ENCODE measurements at regions not wholly inside any gene's neighbourhood (a gene's known extent, or its start where the extent isn't known, plus 50 kb on each side); places are given as distances from the start of the nearest gene placed in this dataset.

- DNase-seq = no peak
These were observed 283.2 kb downstream of the RPRM start for GRCh38 chr2:153195342-153195741.

GRCh38 chr2:153189091-153189888 is 289.3 kb downstream of the RPRM start:
- no peak for DNase-seq

- DNase-seq = no peak
These were observed 298.8 kb downstream of the RPRM start for GRCh38 chr2:153179808-153180207.

- DNase-seq = no peak
These were observed 309.0 kb downstream of the RPRM start for GRCh38 chr2:153169609-153170008.

- DNase-seq = no peak
These were observed 313.5 kb downstream of the RPRM start for GRCh38 chr2:153165021-153165420.

DNA sequence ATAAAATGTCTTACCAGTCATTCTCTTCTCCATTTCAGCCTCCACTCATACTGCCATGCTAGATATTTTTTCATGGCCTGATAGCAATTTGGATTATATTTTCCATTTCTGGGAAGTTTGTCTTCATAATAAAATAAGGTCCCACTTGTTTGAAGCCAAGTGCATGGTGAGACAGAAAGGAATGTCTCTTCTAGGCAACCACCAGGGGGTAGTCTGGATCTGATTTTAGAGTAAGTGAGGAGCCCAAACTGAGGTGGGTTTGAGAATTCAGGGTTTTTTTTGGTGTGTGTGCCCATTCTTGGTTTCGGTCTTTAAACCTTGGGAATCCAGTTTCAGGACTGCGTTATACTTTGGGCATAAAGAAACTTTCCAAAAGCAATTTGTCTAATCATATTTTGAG is 315.5 kb downstream of the RPRM start:
- DNase-seq = no peak

DNA sequence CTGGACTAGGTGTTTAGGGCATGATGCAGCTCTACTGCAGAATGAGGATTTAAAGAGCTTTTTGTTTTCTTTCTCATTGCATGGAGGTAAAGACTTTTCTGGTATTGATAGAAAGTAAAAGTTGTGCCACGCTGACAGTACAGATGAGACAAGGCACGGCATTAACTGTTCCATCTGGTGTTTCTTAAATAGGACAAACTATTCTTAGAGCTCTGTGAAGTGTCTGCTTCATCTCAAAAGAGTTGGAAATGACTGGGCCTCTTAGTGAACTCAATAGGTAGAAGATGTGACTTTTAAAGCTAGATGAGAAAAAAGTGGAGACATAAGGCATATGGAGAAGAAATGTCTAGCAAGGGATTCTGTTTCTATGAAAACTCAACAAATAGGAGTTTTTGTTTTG is 321.8 kb downstream of the RPRM start:
- DNase-seq = no peak

DNA sequence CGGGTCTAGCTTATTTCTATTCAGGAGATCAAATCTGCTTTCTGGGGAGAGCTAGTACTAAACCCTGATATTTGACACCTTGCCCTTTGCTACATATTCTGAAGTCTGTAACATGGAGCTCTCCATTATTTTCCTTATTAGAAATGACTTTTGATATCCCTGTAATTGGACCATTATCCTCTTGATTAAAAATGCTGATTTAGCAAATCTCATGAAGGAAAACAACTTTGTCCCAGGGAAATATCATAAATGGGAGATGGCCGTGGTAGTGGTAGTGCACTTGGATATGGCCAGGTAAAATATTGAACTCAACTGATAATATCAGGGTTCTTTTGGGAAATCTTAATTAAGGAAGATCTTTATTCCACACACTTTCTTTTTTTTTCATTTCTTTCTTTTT is 326.5 kb downstream of the RPRM start:
- no peak for DNase-seq

GRCh38 chr2:153145470-153145978 is 333.0 kb downstream of the RPRM start:
- DNase-seq = no peak

DNA sequence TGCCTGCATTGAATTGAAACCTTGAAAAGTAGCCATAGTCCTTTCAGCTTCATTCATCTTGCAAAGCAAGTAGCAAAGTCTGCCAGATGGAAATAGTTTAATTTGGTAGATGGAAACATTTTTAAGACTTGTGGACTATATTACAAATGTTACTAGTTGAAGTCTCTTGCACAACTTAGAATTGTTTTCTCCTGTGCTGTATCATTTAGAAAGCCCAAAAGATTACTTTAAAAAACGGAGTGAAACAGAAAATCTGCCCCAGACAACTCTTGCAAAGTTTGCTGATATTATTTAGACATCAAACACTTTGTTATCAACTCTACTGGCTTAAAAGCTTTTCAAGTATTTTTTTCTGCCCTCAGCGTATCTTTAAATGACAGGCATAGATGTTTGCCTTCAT is 335.0 kb downstream of the RPRM start:
- no peak for DNase-seq

GRCh38 chr2:153140498-153140897 is 338.1 kb downstream of the RPRM start:
- DNase-seq = no peak

GRCh38 chr2:153138651-153139375 is 339.7 kb downstream of the RPRM start:
- no peak for DNase-seq

- DNase-seq = no peak
These were observed 342.3 kb downstream of the RPRM start for GRCh38 chr2:153136216-153136615.

- no peak for DNase-seq
These were observed 343.8 kb downstream of the RPRM start for GRCh38 chr2:153134725-153135124.

- DNase-seq = no peak
These were observed 344.8 kb downstream of the RPRM start for GRCh38 chr2:153133716-153134115.

DNA sequence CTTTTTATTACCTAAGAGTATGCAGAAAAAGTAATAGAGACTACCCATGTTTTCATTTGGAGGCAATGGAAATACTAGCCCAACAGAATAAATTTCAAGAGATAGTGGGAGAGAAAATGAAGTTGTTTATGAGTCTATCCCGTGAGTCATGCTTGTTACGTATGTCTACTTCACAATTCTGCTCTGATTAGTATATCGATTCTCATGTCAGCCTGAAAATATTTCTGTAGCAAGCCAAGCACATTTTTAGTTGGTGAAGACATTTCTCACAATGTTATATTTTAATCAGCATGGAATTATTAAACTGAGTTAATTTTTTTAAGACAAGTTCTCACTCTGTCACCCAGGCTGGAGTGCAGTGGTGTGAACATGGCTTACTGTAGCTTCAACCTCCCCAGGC is 346.1 kb downstream of the RPRM start:
- no peak for DNase-seq

GRCh38 chr2:153115141-153115540 is 363.4 kb downstream of the RPRM start:
- no peak for DNase-seq

- no peak for DNase-seq
These were observed 368.1 kb downstream of the RPRM start for GRCh38 chr2:153110486-153110885.

- no peak for DNase-seq
These were observed 368.8 kb downstream of the RPRM start for GRCh38 chr2:153109793-153110192.

DNA sequence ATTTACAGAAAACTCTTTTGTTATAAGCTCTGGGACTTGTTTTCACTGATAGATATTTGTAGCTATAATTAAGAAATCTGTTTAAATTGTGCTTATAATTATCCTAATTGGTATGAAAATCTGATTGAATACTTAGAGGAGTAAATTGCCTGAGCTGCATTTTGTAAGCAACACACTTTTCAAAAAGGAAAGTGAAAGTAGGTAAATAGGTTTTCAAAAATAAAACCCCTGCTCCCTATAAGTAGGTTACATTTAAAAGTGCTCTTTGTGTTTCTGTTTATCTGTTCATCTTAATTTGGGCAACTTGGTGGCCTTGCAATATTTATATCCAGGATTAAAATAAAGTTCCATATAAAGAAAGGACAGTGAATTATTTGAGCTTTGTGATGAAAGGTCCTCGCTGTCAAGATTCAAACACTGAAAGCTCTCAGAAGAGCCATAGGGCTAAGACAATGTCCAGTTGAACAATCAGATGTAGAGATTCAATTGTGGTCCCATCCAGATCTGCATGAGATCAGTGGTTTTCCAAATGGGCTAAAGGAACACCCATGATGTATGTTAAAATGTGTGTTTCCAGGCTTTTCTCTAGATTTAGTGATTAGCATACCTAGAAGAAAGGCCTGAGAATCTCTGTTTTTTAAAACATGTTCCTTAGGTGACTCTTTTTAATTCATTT is 371.6 kb downstream of the RPRM start:
- DNase-seq = no peak

- no peak for DNase-seq
These were observed 372.6 kb downstream of the RPRM start for GRCh38 chr2:153105829-153106578.

GRCh38 chr2:153101187-153101586 is 377.4 kb downstream of the RPRM start:
- DNase-seq = no peak

DNA sequence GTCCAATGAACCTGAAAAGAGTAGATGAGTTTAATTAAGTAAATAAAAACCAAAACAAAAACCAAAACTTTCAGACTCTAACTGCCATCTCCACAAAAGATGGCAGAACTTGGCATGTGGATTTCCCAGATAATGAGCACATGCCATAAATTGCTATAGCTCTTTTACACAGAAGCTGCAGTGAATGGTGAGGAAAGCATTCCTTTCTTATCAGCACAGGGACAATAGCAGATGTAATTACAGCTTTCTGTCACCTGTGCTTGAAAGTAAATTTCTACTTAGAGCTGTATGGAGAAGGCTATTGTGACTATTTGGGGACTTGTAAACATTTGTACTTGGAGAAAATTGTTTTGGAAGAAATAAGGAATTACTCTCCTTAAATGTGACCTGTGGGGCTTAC is 378.4 kb downstream of the RPRM start:
- DNase-seq = no peak
